GM18858 (cell line): ENCODE measurements at regions not wholly inside any gene's neighbourhood (a gene's known extent, or its start where the extent isn't known, plus 50 kb on each side); places are given as distances from the start of the nearest gene placed in this dataset.
A peak's percentile ranks its signal among the peaks of the same experiment; 100 is the strongest.

Experiments used
- ATAC-seq: cut with Tn5 transposase; IDR thresholded peaks from one replicate; pipeline ENCODE4 v1.9.1; 2021; ENCODE audit not compliant: unreplicated experiment

GRCh38 chr2:36060133-36060532 lies 295.4 kb upstream of the CRIM1 start:
- no peak for ATAC-seq

- ATAC-seq = peak; percentile 100
Observed at GRCh38 chr2:36059691-36060090, 295.9 kb upstream of the CRIM1 start.

DNA sequence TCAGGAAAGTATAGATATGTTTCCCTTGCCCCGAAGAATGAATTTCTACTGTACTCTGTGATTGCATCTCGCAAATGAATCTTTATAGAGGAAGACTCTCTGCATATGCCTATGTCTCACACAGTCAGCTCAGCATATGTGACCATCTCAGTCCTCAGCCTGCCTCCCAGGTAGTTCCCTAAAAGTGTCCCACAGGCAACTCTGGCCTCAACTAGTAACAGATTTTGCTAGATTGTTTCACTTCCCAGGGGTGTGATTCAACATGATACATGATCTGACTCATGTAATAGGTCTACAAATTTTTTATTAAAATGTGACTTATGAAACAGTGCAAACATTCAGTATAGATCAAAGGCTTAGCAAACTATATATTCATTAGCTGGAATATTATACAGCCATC lies 296.6 kb upstream of the CRIM1 start:
- ATAC-seq = no peak

GRCh38 chr2:36058076-36058475 lies 297.5 kb upstream of the CRIM1 start:
- ATAC-seq = no peak

- ATAC-seq = no peak
Observed at GRCh38 chr2:36052819-36053218, 302.8 kb upstream of the CRIM1 start.

DNA sequence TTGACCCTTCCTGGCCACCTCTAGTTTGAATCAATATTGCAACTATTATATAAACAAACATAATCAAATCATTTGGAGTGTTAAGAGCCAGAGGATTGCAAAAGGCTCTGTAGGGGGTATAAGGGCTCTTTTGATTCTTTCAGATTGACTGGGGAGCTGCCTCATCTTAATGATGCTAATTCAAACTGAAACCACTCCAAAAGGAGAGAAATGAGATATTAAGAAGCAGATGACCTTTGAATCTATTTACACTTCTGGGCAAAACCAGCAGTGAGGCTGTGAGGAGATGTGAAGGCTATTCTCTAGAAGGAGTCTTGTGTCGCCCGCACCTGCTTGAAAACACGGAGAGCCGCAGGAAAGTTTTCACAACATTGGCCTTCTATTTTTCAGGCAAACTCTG lies 311.2 kb upstream of the CRIM1 start:
- no peak for ATAC-seq

DNA sequence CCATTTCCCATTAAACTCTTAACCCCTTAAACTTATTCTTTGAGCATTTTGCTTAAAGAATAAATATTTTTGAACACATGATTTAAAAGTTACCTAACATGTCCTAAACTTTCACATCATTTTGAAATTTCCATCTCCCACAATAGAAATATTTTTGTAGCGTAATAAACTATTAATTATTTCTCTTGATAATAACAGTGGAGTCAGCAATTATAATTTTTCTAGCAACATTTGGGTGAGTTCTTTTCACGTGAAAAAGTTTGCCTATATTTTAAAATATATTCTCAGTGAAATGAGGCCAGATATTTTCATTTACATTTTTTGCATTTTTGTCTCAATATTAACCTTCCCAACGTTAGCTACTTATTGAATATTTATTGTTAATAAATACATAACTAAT lies 320.4 kb upstream of the CRIM1 start:
- ATAC-seq = no peak

- ATAC-seq = no peak
Observed at GRCh38 chr2:36032046-36032445, 323.5 kb upstream of the CRIM1 start.

- ATAC-seq = no peak
Observed at GRCh38 chr2:36031471-36031870, 324.1 kb upstream of the CRIM1 start.

GRCh38 chr2:36027616-36028015 lies 328.0 kb upstream of the CRIM1 start:
- no peak for ATAC-seq

DNA sequence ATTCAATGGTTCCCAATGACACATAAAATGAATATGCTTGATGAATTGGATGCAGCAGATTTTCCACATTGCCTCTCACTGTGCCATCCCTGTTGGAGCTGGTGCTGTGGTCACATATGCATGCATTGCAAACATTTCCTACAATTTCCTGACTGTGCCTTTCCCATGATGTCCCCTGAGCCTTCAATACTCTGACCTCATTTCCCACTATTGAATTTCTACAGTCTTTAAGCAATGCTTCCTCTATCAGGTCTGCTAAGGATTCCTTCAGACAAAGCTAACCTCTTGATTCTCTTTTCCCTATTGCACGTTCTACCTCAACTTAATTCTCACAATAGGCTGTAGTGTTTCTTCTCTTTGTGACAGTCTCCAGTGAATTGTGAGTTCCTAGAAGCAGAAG lies 342.5 kb upstream of the CRIM1 start:
- ATAC-seq = no peak

DNA sequence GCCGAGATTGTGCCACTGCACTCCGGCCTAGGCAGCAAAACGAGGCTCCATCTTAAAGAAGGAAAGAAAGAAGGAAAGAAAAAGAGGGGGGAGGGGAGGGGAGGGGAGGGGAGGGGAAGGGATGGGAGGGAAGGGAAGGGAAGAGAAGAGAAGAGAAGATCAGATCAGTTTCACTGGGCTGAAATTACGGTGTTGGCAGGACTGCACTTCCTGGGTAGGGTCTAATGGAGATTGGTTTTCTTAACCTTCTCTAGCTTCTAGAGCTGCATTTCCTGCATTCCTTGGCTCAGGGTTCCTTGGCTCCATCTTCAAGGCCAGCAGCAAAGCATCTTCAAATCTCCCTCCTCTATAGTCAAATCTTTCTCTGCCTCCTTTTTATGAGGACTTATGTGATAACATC lies 349.1 kb upstream of the CRIM1 start:
- no peak for ATAC-seq

- no peak for ATAC-seq
Observed at GRCh38 chr2:36002941-36003340, 352.6 kb upstream of the CRIM1 start.

GRCh38 chr2:35997488-35997887 lies 358.1 kb upstream of the CRIM1 start:
- ATAC-seq = no peak

DNA sequence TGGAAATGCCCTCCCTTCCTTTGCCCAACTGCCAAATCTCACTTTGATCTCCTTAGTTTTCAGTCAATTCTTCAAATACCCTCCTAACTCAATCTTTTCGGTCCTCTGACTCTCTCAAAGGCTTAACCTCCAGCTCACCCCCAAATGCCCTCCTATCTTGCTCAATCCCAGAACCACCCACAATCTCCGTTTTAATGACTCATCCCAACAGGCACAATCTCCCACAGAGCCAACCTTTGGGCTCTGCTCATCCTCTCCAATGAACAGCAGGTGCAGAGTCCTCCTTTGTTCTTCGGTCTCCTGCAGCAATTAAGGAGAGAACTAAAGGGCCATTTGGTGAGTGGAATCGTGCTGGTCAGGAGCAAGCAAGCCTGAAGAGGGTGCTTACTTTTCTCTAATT lies 366.1 kb upstream of the CRIM1 start:
- ATAC-seq = no peak

GRCh38 chr2:35989040-35989439 lies 366.5 kb upstream of the CRIM1 start:
- ATAC-seq = no peak

- no peak for ATAC-seq
Observed at GRCh38 chr2:35986871-35987270, 368.7 kb upstream of the CRIM1 start.

DNA sequence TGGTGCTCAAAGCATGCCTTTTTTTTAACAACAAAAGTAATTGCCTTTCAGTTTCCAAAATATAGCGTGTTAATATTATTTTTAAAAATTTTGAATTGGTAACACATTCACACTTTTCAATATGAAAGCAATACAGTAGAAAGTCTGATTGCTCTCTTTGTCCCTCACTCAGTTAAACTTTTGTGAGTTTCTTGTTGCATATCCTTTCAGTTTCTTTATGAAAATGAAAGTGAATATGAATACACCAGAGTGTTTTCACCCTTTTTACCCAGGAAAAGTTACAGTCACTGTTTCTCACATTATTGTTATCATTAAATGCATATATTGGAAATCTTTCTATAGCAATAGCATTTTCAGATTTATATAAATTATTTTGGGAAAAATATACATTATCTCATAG lies 377.4 kb upstream of the CRIM1 start:
- ATAC-seq = peak; percentile 99

DNA sequence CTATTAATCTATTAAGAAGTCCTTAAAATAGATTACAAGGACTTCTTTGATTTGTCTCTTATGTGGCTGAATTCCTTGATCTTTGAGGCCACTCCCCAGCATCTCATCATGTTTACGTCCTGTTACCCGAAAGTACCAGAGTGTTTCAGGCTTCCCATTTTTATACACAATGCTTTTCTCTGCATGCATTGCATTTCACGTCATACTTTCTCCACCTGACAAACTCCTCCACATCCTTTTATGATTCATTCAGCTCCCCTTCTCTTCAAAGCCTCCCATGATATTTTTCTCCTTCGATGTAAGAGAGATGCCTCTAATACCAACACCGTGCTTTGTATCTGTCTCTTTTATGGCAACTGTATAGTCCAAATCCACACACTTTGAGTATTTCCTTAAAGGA lies 379.0 kb upstream of the CRIM1 start:
- ATAC-seq = no peak

- ATAC-seq = no peak
Observed at GRCh38 chr2:35973737-35974132, 381.8 kb upstream of the CRIM1 start.

DNA sequence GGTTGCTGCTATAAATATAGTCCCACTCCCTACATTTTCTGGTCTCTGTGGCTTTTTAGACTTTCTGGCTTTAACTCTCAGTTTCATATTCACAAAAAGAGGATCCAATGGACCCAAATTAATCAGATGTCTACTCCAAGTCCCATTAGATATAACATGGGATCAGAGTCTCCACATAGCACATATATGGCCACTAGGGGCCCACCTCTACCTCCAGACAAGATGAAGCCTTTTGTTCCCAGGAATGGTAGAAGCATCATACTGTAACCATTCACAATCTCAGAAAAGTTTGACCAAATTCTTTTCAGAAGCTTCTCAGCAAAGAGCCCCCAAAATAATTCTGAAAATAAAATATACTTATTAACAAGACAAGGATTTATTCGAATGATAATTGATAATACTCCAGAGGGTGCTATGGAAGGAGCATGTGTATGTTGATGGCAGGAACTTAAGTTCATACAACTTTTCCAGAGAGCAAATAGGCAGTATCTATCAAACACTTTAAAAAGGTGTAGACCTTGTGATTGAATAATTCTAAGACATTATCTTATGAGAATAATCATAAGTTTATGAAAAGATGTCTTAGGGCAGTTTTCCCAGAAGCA lies 382.3 kb upstream of the CRIM1 start:
- peak; percentile 85 for ATAC-seq

- no peak for ATAC-seq
Observed at GRCh38 chr2:35963824-35964223, 391.8 kb upstream of the CRIM1 start.

GRCh38 chr2:35963357-35963756 lies 392.2 kb upstream of the CRIM1 start:
- no peak for ATAC-seq
